Sigmoid colon (tissue), 4 donors: ENCODE measurements at regions not wholly inside any gene's neighbourhood (a gene's known extent, or its start where the extent isn't known, plus 50 kb on each side); places are given as distances from the start of the nearest gene placed in this dataset.

Source experiments
- EP300 ChIP-seq, 4 donors: sonication (generic); formaldehyde crosslinking; IDR thresholded peaks; one replicate each; pipeline ENCODE4 v1.6.1; 2017; ENCODE audit warnings: antibody characterized with exemption in 4 of 4
- POLR2A ChIP-seq, 2 donors: fragments of 450-650 bp; IDR thresholded peaks; one replicate each; pipeline ENCODE4 v1.6.1; 2016; ENCODE audit warnings: antibody characterized with exemption in 2 of 2, mild to moderate bottlenecking in 2 of 2, moderate library complexity in 2 of 2
- POLR2AphosphoS5 ChIP-seq, 4 donors: sonication (generic); formaldehyde crosslinking; IDR thresholded peaks; one replicate each; pipeline ENCODE4 v1.6.1; 2017; ENCODE audit warnings: antibody characterized with exemption in 4 of 4
- TF ChIP-seq, protein P1 (sequence below), 4 experiments: fragments of 450-650 bp in 3 of 4; fragments of 200-600 bp in 1 of 4; IDR thresholded peaks; one replicate each; pipeline ENCODE4 v1.5.1; 2016 to 2019; ENCODE audit warnings: antibody characterized with exemption in 4 of 4, mild to moderate bottlenecking in 3 of 4, moderate library complexity in 2 of 4

- TF ChIP-seq POLR2AphosphoS5 (IDR thresholded peaks at IDR 0.05) (no peak), POLR2A (IDR thresholded peaks at IDR 0.05) (no peak), EP300 (IDR thresholded peaks at IDR 0.05) (no peak)
- TF ChIP-seq, protein P1, sequence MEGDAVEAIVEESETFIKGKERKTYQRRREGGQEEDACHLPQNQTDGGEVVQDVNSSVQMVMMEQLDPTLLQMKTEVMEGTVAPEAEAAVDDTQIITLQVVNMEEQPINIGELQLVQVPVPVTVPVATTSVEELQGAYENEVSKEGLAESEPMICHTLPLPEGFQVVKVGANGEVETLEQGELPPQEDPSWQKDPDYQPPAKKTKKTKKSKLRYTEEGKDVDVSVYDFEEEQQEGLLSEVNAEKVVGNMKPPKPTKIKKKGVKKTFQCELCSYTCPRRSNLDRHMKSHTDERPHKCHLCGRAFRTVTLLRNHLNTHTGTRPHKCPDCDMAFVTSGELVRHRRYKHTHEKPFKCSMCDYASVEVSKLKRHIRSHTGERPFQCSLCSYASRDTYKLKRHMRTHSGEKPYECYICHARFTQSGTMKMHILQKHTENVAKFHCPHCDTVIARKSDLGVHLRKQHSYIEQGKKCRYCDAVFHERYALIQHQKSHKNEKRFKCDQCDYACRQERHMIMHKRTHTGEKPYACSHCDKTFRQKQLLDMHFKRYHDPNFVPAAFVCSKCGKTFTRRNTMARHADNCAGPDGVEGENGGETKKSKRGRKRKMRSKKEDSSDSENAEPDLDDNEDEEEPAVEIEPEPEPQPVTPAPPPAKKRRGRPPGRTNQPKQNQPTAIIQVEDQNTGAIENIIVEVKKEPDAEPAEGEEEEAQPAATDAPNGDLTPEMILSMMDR (IDR thresholded peaks at IDR 0.05), result no peak
Measured at GRCh38 chr3:86673991-86674390, 317.0 kb downstream of the VGLL3 start.
